ENCODE measurements at regions not wholly inside any gene's neighbourhood (a gene's known extent, or its start where the extent isn't known, plus 50 kb on each side); places are given as distances from the start of the nearest gene placed in this dataset.

- DNase-seq = no peak
These were observed 149.3 kb upstream of the CYSLTR1 start for GRCh38 chrX:78476701-78477100.

- no peak for DNase-seq
These were observed 129.5 kb upstream of the CYSLTR1 start for GRCh38 chrX:78456909-78457308.

GRCh38 chrX:78455901-78456300, 128.5 kb upstream of the CYSLTR1 start:
- DNase-seq = no peak

- DNase-seq = no peak
These were observed 124.9 kb upstream of the CYSLTR1 start for GRCh38 chrX:78452356-78452755.

- DNase-seq = no peak
These were observed 110.2 kb upstream of the CYSLTR1 start for GRCh38 chrX:78437621-78438020.

- DNase-seq = no peak
These were observed 101.8 kb upstream of the CYSLTR1 start for GRCh38 chrX:78429172-78429571.

GRCh38 chrX:78388663-78389062, 61.3 kb upstream of the CYSLTR1 start:
- no peak for DNase-seq

GRCh38 chrX:78387364-78387763, 60.0 kb upstream of the CYSLTR1 start:
- DNase-seq = no peak

- no peak for DNase-seq
These were observed 57.1 kb upstream of the CYSLTR1 start for GRCh38 chrX:78384486-78384885.

GRCh38 chrX:78383594-78383993, 56.2 kb upstream of the CYSLTR1 start:
- no peak for DNase-seq

GRCh38 chrX:78378476-78379115, 51.2 kb upstream of the CYSLTR1 start:
- no peak for DNase-seq
